GM19467 (cell line): ENCODE measurements at regions not wholly inside any gene's neighbourhood (a gene's known extent, or its start where the extent isn't known, plus 50 kb on each side); places are given as distances from the start of the nearest gene placed in this dataset.

Experiments
- ATAC-seq: cut with Tn5 transposase; IDR thresholded peaks from one replicate; pipeline ENCODE4 v1.9.1; 2021; ENCODE audit warnings: mild to moderate bottlenecking, moderate library complexity; ENCODE audit not compliant: unreplicated experiment

DNA sequence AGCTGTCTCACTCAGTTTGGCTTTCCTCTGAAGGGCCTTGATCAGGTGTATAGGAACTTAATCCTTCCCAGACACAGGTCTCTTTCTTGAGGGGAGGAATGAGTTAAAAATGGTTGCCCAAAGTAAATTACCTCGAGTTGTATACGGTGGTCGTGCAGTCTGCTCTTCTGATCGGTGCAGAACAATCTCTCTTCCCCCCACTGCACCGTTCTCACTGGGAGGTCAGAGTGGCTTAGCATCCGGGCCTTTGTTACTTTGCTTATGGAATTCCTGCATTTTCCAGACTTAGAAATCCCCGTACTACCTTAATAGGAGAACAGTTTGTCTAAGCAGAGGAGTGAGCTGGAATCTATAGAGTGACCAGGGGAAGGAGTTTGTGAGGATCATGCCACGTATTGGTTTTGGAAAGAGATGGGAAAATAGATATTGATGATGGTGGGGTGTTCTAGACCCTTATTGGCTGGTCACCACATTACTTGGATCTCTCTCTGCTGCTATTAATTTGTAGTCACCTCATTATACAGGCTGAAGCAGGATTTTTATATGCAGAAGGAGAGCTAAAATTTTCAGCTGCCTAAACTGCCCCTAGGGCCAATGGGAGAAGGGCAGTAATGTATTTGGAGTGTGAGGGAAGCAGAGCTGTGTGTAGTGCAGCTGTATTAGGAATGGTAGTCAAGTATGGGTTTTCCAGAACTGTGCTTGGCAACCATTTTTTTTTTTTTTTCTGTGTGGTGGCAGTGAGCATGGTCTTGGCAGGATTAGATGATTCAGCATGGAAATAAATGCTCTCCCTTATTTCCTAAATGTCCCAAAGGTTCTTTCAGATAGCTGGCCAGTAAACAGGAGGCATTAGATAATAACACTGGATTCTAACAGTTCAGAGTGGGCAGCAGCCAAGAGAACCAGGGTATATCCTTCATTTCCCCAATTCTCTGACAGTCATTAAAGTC is 81.5 kb downstream of the NDUFS5 start:
- no peak for ATAC-seq

DNA sequence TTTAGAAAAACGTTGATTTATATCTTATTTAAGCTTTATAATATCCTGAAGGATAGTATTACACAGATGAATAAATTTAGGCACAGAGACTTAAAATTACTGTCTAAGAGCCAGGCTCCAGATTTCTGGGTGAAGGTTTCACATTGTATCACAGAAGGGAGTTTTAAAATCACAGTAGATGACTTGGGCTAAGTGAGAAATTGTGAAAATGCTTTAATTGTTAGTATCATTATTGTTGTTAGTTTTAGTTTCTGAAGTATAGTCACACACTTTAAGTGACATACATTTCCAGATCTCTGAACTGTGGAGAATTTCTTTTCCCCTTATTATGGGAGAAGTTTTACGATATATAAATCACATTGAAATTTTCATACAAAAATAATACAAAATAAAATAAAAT is 83.5 kb downstream of the NDUFS5 start:
- ATAC-seq: no peak

- ATAC-seq: no peak
These were observed 84.2 kb downstream of the NDUFS5 start for GRCh38 chr1:39110325-39110851.

DNA sequence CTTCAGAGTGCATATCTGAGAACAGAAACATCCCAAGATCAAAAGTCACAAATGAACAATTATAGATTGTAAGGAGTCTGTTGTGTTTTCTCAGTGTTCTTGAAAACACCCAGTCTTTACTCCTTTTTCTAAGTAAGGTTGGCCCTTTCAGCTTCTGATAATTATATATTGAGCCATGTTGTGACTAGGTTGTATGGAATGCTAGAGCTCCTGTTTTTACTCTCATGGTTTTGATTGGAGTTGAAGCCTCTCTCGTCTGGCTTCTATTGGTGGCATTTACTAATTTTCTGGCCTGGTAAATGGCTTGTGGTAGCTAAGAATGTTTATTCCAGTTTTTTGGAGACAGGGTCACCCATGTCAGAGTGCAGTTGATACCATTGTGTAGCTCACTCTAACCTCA is 84.7 kb downstream of the NDUFS5 start:
- no peak for ATAC-seq

DNA sequence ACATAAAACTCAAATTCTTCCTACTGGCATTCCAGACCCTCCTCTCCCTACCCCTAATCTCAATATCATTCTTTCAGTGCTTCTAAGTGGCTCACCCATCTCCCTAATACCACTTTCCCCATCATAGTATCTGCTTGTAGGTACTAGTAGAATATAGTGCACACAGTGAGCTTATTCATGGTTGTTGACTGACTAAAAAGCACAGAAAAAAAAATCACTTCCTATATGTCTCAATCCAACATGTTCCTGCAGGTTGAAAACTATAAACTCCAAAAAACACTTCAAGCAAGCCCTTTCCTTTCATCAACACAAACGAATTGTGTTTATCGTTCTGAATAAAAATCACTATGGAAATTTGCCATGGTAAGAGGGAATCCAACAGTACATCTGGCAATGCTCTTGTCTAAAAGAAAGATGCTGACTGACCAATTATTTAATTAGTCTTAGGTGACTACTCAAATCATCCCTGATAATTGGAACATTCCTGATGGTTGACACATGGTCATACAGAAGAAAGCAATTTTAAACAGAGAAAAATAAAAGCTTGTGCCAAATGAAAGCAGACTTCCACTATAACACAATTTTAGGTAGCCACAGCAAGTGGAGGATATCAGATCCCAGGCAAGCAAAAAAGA is 87.1 kb downstream of the NDUFS5 start:
- no peak for ATAC-seq

DNA sequence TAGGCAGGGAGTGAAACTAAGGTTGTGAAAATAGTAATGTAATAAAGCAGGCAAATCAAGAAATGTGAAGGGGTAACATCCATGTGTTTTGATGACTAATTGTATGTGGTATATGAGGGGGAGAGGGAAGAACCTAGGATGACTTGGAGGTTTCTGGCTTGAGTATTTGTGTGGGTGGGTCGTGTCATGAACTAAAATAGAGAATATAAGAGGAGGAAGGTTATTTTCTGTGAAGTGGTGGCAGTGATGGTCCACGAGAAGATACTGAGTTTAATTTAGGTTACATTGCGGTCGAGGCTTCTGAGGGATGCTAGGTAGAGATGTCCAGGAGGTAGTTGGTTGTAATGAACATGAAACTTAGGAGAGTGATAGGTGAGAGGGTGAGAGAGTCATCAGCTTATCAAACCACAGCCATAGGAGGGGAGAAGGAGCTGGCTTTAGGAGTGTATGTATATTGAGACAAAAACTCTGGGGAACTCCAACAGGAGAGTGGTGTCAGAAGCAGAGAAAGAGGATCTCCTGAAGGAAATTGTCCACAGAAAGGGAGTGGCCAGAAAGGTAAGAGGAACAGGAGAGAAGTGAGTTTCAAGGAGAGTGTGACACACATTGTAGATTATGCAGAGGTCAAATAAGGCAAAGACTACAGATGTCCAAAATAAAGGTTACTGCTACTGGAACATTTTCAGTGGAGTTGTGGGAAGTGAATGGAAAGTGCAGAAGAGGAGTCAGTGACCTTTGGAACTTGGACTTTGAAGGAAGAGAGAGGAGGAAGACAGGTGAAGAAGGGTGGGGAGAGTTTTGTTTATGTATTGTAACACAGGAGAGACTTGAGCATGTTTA is 89.0 kb upstream of the MACF1 start:
- no peak for ATAC-seq

GRCh38 chr1:39116116-39116607 is 88.3 kb upstream of the MACF1 start:
- ATAC-seq: no peak

DNA sequence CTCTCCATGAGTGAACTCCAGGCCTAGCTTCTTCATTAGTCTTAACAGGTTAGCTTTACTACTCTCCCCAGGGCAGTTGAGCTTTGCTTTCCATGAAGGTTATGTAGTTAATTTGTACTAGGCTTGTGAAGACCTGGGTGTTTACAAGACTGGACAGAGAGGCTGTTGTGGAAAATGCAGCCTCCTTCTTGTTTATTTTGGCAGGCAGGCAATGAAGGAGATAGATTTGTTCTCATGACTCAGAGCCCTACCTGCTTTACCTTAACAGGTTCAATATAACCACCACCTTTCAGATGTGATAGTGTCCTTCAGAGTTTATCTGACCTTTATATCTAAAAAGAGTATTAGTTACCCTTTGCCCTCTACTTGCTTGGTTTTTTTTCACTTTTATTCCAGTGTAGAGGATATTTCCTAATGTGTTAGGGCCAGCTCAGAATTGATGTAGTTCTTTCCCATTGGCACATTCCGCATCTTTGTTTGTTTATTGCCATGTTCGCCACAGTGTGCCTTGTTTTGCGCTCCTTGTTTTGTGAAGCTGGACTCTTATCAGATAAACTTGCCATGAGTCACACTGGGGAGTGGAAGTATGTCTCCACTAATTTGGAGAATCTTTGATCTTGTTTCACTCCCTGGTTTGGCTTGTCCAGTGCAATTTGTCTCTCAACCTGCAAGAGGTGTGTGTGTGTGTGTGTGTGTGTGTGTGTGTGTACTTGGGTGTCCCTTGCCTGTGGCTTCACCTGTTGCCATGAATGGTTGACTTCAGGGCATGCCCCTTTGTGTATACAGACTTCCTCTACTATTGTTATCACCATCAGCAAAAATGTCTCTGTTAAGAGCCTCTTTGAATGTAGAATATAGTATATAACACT is 87.4 kb upstream of the MACF1 start:
- ATAC-seq: no peak

DNA sequence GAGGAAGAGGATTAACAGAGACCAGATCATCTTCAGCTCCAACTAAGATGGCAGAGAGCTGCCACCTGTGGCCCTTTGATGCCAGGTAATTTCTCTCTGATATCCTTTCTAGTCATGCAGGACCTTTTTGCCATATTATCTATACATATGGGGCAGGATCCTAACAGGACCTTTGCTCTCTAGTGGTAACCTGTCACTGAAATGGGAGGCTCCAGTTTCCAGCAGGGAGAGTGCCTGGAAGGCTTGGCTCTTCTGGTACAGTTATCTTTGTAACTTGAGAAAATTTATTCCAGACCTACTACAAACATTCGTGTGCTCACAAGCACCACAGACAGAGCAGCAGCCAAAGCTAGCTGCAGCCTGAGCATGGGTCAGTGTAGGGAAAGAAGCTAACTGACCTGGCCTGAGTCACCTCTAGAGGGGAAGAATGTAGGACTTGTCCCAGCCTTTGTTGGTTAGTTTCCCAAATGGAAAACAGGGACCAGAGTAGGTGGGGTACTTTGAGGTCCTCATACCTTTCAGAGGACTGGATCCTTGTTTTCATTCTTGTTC is 86.5 kb upstream of the MACF1 start:
- no peak for ATAC-seq

DNA sequence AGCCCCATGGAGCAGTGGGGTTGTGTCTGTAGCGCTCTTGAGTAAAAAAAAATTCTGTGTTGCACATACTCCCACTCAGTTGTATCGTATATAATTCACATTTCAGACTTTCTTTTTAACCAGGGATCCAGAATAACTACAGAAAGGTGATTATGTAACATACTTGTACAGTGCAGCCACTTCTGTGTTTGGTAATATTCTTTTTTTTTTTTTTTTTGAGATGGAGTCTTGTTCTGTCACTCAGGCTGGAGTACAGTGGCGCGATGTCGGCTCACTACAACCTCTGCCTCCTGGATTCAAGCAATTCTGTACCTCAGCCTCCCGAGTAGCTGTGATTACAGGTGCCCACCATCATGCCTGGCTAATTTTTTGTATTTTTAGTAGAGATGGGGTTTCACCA is 82.4 kb upstream of the MACF1 start:
- ATAC-seq: no peak

- ATAC-seq: no peak
These were observed 80.2 kb upstream of the MACF1 start for GRCh38 chr1:39124282-39124681.

GRCh38 chr1:39127513-39127912 is 77.0 kb upstream of the MACF1 start:
- no peak for ATAC-seq

GRCh38 chr1:39128126-39128525 is 76.4 kb upstream of the MACF1 start:
- ATAC-seq: no peak

DNA sequence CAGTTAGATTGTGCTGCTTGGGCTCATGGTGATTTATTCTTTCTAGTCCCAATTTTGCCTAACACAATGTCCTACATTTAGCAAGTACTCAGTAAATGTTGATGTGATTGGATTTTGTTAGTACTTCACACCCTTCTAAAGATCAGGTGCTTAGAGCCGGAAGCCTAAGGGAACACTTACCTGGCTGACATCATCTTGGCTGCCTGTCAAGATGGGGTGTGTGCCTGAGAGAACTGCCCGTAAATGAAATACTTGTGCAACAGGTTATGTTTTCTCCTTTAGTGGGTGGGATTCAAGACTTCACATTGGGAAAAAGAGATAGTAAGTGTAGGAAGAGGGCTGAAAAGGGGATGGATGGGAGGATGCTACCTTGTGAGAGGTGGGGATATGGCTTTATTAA is 75.5 kb upstream of the MACF1 start:
- ATAC-seq: no peak

GRCh38 chr1:39129514-39129913 is 75.0 kb upstream of the MACF1 start:
- ATAC-seq: no peak

- no peak for ATAC-seq
These were observed 74.2 kb upstream of the MACF1 start for GRCh38 chr1:39130325-39130724.

DNA sequence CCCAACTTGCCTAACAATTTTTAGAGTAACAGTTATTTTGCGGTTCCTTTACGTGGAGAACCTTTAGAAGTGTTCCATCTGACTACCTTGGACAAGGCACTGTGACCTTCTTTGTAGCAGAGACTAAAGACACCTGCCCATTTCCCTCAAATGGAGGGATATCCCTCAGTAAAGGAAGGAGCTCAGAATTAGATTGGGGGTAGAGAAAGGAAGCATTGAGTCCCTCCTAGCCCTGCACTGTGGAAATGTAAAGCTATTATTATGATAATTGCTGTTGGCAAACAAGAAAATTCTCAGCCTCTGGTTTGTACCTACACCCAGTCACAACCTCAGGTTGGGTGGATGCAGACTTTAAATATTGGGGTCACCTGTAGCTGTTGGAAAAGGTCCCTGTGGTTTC is 72.6 kb upstream of the MACF1 start:
- no peak for ATAC-seq

- no peak for ATAC-seq
These were observed 71.8 kb upstream of the MACF1 start for GRCh38 chr1:39132505-39133339.

GRCh38 chr1:39133340-39133684 is 71.2 kb upstream of the MACF1 start:
- ATAC-seq: no peak
